AG04450 (cell line): ENCODE measurements at regions not wholly inside any gene's neighbourhood (a gene's known extent, or its start where the extent isn't known, plus 50 kb on each side); places are given as distances from the start of the nearest gene placed in this dataset.
A peak's percentile ranks its signal among the peaks of the same experiment; 100 is the strongest.

Experiments
- CTCF ChIA-PET: fragments of 300-600, 350-600 bp; formaldehyde crosslinking; extraction: SDS; loops from one replicate; lab custom pipeline; 2022; ENCODE audit warnings: antibody characterized with exemption, inconsistent platforms; lab: Charles Lee
- POLR2A ChIA-PET: fragments of 350-600 bp; formaldehyde crosslinking; extraction: SDS; loops from one replicate; lab custom pipeline; 2021; ENCODE audit warnings: antibody characterized with exemption, inconsistent platforms; lab: Yijun Ruan, JAX
- DNase-seq: peaks from one replicate; pipeline ENCODE4 v3.0.0-alpha.2; 2011; ENCODE audit warnings: low read depth, low spot score
- H3K27ac ChIP-seq: one replicate; pipeline ENCODE4 v1.5.1; 2012; ENCODE audit warnings: low read depth, low read length, control low read depth
- H3K27me3 ChIP-seq: one replicate; pipeline ENCODE4 v1.6.0; 2012; ENCODE audit warnings: low read length; ENCODE audit not compliant: control insufficient read depth, insufficient read depth
- H3K4me3 ChIP-seq: 2 replicates; pipeline ENCODE4 v1.5.1; 2011; ENCODE audit warnings: mild to moderate bottlenecking, low read depth, low read length, control low read depth
- H3K9me3 ChIP-seq: 2 replicates; pipeline ENCODE4 v1.5.1; 2012; ENCODE audit warnings: low read length; ENCODE audit not compliant: control insufficient read depth, insufficient read depth
- CTCF ChIP-seq: IDR thresholded peaks from 2 replicates; pipeline ENCODE4 v1.5.1; 2011; ENCODE audit warnings: low read depth, low read length, control low read depth, inconsistent platforms

DNA sequence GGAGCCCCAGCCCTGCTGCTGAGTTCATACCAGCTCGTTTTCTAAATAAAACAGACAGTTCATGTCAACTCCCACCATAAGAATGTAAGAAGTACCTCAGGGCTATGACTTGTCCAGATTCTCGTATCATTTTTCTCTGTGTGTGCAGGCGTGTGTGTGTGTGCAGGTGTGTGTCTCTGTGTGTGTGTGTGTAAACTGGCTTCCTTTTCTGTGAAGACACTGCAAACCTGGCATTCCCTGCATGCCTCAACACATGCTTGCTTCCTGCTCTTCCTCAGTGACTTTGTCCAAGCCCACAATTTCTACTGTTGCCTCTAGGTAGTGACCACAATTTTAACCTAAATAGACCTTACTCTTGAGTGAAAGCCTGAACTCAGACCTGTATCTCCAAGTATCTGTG is 879.0 kb downstream of the SLC4A3 start:
- POLR2A ChIA-PET = no interaction called here
- Histone ChIP-seq H3K4me3 (no peak overlapping the region), H3K27ac (no peak overlapping the region), H3K9me3 (no peaks in the 10 kb centered on the region), H3K27me3 (no peaks in the 10 kb centered on the region)
- CTCF ChIA-PET = no interaction called here
- no peak for DNase-seq
- TF ChIP-seq CTCF = no peak

DNA sequence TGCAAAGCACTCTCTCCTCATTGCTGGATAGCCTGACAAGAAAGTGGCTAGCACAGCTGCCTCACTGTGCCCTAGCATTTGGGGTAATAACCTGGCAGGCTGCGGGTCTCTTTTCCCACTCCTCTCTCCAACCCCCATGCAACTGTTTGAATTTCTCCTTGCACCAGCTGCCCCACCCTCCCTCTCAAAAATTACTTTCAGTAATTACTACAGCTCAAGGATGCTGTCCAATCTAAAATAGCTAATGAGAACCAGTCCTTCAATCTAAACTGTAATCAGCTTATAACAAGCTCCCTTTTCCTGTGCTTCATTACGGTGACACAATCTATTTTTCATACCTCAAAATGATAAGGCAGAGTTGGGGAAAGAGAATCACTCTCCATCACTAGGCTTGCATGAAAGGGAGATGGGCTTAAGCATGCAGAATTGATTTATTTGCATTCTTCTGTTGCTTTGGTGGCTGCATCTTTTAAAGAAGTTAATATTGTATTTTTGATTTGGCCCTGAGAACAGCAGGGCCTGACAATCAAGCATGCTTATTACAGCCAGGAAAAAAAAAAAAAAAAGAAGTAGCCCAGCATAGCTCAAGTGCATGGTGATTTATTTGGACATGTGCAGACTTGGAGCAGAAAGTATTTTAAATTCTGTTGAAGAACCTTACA is 881.8 kb downstream of the SLC4A3 start:
- Histone ChIP-seq H3K27ac (no peak overlapping the region), H3K4me3 (no peak overlapping the region), H3K9me3 (no peaks in the 10 kb centered on the region), H3K27me3 (no peaks in the 10 kb centered on the region)
- no peak for TF ChIP-seq CTCF
- ChIA-PET POLR2A (no interaction called here), CTCF (interaction anchor here (0.6 to 1.0 kb wide), 2 partner anchors 10 to 936 kb away, joined by 4 to 6 read pairs; no protein-coding TSS in a partner anchor)
- DNase-seq = no peak

- ChIA-PET POLR2A (no interaction called here), CTCF (interaction anchor here (1.0 kb wide), 1 partner anchor 11 kb away, joined by 6 read pairs; no protein-coding TSS in a partner anchor)
- no peak for DNase-seq
- Histone ChIP-seq H3K4me3 (no peak overlapping the region), H3K9me3 (no peaks in the 10 kb centered on the region), H3K27ac (no peak overlapping the region), H3K27me3 (no peaks in the 10 kb centered on the region)
- no peak for TF ChIP-seq CTCF
Measured at GRCh38 chr2:220509966-220510365, 882.5 kb downstream of the SLC4A3 start.

GRCh38 chr2:220510668-220511067 is 883.2 kb downstream of the SLC4A3 start:
- H3K27ac ChIP-seq = peak overlapping the region; percentile 69
- POLR2A ChIA-PET = no interaction called here

More at GRCh38 chr2:220510668-220511067, 883.2 kb downstream of the SLC4A3 start:
- no peak for TF ChIP-seq CTCF
- no peak overlapping the region for H3K4me3 ChIP-seq
- DNase-seq = no peak
- CTCF ChIA-PET = no interaction called here
- H3K9me3 ChIP-seq = no peaks in the 10 kb centered on the region
- no peaks in the 10 kb centered on the region for H3K27me3 ChIP-seq
